Keratinocyte (primary cell): ENCODE measurements at regions not wholly inside any gene's neighbourhood (a gene's known extent, or its start where the extent isn't known, plus 50 kb on each side); places are given as distances from the start of the nearest gene placed in this dataset.
"Not testable (repeated sequence)": the region's sequence is repeated elsewhere in the genome, so short reads cannot be mapped to it uniquely, and the experiment has no call there.

Experiments used
- DNase-seq: peaks from one replicate; pipeline ENCODE4 v3.0.0-alpha.2; 2011; ENCODE audit warnings: low read depth, missing footprints, low spot score
- FAIRE-seq: peaks from 2 replicates; lab custom pipeline; 2011; peaks lifted over from hg19 to GRCh38; lab: Jason Lieb, UNC
- H2AFZ ChIP-seq: 2 replicates; pipeline ENCODE4 v1.6.0; 2012; ENCODE audit warnings: low read length, control low read depth, inconsistent platforms; ENCODE audit not compliant: control insufficient read depth
- H3K27ac ChIP-seq: 2 replicates; pipeline ENCODE4 v1.5.1; 2011; ENCODE audit warnings: low read length; ENCODE audit not compliant: control insufficient read depth, insufficient read depth
- H3K27me3 ChIP-seq: 3 replicates; pipeline ENCODE4 v1.6.0; 2011; ENCODE audit warnings: low read length; ENCODE audit not compliant: control insufficient read depth, insufficient read depth; ENCODE audit errors: extremely low read depth
- H3K36me3 ChIP-seq, 2 experiments: 2 replicates in 1 of 2; 3 replicates in 1 of 2; pipeline ENCODE4 v1.5.1; 2011; ENCODE audit warnings: low read length in 2 of 2, mild to moderate bottlenecking in 1 of 2; ENCODE audit not compliant: control insufficient read depth in 2 of 2, insufficient read depth in 2 of 2; ENCODE audit errors: extremely low read depth in 1 of 2
- H3K4me1 ChIP-seq: 3 replicates; pipeline ENCODE4 v1.5.1; 2011; ENCODE audit warnings: low read length; ENCODE audit not compliant: control insufficient read depth, insufficient read depth; ENCODE audit errors: extremely low read depth
- H3K4me2 ChIP-seq: 3 replicates; pipeline ENCODE4 v1.6.0; 2011; ENCODE audit warnings: low read depth, low read length; ENCODE audit not compliant: control insufficient read depth, insufficient read depth; ENCODE audit errors: extremely low read depth
- H3K4me3 ChIP-seq, 3 experiments: fragments of 200-600 bp in 1 of 3; sonication (generic) in 1 of 3; 2 replicates in 2 of 3; 3 replicates in 1 of 3; pipeline ENCODE4 v1.5.1; 2011 to 2016; ENCODE audit warnings: low read length in 3 of 3, mild to moderate bottlenecking in 3 of 3, control low read depth in 2 of 3, inconsistent platforms in 1 of 3, low read depth in 1 of 3, mixed read lengths in 1 of 3, mixed run types in 1 of 3, moderate library complexity in 1 of 3; ENCODE audit not compliant: control insufficient read depth in 2 of 3, insufficient read depth in 2 of 3; ENCODE audit errors: extremely low read depth in 1 of 3
- H3K79me2 ChIP-seq: 2 replicates; pipeline ENCODE4 v1.6.0; 2012; ENCODE audit warnings: low read length; ENCODE audit not compliant: control insufficient read depth, insufficient read depth
- H3K9ac ChIP-seq: 3 replicates; pipeline ENCODE4 v1.6.0; 2011; ENCODE audit warnings: low read length; ENCODE audit not compliant: control insufficient read depth, insufficient read depth; ENCODE audit errors: extremely low read depth
- H3K9me1 ChIP-seq: 3 replicates; pipeline ENCODE4 v1.6.0; 2011; ENCODE audit warnings: low read length; ENCODE audit not compliant: control insufficient read depth, insufficient read depth; ENCODE audit errors: extremely low read depth
- H3K9me3 ChIP-seq: 2 replicates; pipeline ENCODE4 v1.5.1; 2012; ENCODE audit warnings: low read depth, low read length; ENCODE audit not compliant: control insufficient read depth
- H4K20me1 ChIP-seq: 3 replicates; pipeline ENCODE4 v1.6.0; 2011; ENCODE audit warnings: low read length; ENCODE audit not compliant: control insufficient read depth, insufficient read depth; ENCODE audit errors: extremely low read depth
- dilution Hi-C: fragments of 300-500 bp; cut with MboI; formaldehyde crosslinking; loops from one replicate; pipeline ENCODE4 v1.7.0; 2020; ENCODE audit warnings: low sequenced_read_pairs; ENCODE audit not compliant: extremely low pct_ligation_motif_present
- TF ChIP-seq, protein P1 (sequence below), 3 experiments: IDR thresholded peaks in 1 of 3; conservative IDR thresholded peaks in 1 of 3; optimal IDR thresholded peaks in 1 of 3; 2 replicates in 2 of 3; 3 replicates in 1 of 3; pipeline versions ENCODE3 to v1.5.1; 2011; ENCODE audit warnings: low read length in 3 of 3, mild to moderate bottlenecking in 3 of 3, moderate library complexity in 2 of 3, control low read depth in 1 of 3, inconsistent platforms in 1 of 3; ENCODE audit not compliant: insufficient read depth in 2 of 3; ENCODE audit errors: extremely low read depth in 1 of 3

DNA sequence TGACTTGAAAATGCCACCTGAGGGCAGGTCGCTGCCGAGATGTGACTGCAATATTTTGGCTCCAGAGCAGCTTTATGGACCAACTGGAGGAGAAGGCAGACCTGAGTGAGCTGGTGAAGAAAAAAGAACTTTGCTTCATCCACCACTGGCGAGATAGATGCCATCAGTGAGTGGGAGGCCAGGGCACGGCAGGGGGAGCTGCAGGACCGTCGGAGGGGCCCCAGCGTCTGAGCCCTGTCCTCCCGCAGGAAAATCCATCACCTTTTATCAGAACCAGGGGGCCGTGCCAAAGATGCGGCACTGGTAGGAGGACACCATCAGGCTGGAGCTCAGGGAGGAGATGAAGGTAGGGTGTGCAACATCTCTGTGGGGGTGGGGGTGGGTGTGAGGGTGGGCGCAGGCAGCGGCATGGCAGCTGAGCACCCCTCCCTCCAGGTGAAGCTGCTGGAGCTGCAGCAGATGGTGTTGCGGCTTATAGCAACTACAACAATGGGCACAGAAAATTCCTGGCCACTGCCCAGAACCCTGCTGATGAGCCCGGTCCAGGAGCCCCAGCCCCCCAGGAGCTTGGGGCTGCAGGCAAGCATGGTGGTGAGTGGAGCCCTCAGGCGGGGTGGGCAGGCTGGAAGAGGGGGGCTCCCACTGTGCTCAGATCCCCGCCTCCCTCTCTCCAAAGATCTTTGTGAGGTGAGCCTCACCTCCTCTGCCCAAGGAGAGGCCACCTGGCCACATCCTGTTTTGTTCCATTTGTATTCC lies 102.4 kb upstream of the FAN1 start:
- H3K9me1 ChIP-seq, H3K36me3 ChIP-seq, H4K20me1 ChIP-seq, H3K9me3 ChIP-seq, H3K27me3 ChIP-seq, H2AFZ ChIP-seq, dilution Hi-C loops, H3K4me1 ChIP-seq, H3K27ac ChIP-seq, H3K9ac ChIP-seq, H3K4me2 ChIP-seq, FAIRE-seq, H3K4me3 ChIP-seq, H3K79me2 ChIP-seq, DNase-seq: not testable (repeated sequence)
- TF ChIP-seq, protein P1, sequence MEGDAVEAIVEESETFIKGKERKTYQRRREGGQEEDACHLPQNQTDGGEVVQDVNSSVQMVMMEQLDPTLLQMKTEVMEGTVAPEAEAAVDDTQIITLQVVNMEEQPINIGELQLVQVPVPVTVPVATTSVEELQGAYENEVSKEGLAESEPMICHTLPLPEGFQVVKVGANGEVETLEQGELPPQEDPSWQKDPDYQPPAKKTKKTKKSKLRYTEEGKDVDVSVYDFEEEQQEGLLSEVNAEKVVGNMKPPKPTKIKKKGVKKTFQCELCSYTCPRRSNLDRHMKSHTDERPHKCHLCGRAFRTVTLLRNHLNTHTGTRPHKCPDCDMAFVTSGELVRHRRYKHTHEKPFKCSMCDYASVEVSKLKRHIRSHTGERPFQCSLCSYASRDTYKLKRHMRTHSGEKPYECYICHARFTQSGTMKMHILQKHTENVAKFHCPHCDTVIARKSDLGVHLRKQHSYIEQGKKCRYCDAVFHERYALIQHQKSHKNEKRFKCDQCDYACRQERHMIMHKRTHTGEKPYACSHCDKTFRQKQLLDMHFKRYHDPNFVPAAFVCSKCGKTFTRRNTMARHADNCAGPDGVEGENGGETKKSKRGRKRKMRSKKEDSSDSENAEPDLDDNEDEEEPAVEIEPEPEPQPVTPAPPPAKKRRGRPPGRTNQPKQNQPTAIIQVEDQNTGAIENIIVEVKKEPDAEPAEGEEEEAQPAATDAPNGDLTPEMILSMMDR (optimal IDR thresholded peaks at IDR 0.05 in 1 of 3, IDR thresholded peaks at IDR 0.05 in 1 of 3, conservative IDR thresholded peaks at IDR 0.05 in 1 of 3; ENCODE audit: extremely low read depth in 1 of 3, insufficient read depth in 2 of 3, low read length in 3 of 3) = peak in 1 of 3 experiments; percentile 25

DNA sequence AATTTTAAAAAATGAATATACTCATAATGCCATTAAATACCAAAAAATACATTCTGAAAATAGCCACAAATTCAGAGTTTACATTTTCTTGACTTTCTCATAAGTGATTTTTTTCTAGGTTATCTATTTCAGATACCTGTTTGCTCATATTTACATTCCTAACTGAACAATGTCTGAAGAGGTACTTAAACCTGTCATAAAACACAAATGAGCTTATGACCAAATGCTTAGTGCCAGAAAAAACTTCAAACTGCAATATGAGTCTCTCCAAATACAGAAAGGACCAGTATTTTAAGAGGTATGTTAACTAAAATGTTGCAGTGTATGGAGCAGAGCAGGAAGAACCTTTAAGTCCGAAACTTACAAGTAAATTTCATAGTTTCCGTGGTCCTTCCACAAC lies 101.7 kb upstream of the FAN1 start:
- H3K9me1 ChIP-seq, H3K79me2 ChIP-seq, H3K9me3 ChIP-seq, H3K36me3 ChIP-seq, H3K9ac ChIP-seq, H4K20me1 ChIP-seq, H3K4me1 ChIP-seq, H3K4me3 ChIP-seq, FAIRE-seq, H3K27me3 ChIP-seq, H3K27ac ChIP-seq, dilution Hi-C loops, H2AFZ ChIP-seq, DNase-seq, H3K4me2 ChIP-seq: not testable (repeated sequence)

DNA sequence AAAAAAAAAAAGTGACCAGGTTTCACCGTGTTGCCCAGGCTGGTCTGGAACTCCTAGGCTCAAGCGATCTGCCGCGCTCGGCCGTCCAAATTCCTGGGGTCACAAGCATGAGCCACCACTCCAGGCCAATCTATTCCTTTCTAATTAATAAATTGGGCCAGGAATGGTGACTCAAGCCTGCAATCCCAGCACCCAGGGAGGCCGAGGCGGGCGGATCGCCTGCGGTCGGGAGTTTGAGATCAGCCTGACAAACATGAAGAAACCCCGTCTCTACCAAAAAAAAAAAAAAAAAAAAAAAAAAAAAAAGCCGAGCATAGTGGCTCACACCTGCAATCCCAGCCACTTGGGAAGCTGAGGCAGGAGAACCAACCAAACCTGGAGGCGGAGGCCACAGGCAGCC lies 100.0 kb upstream of the FAN1 start:
- not testable (repeated sequence) for FAIRE-seq, H3K4me3 ChIP-seq

More for the DNA sequence above, 100.0 kb upstream of the FAN1 start:
- H3K9me3 ChIP-seq, H3K4me2 ChIP-seq, H3K36me3 ChIP-seq, H3K9me1 ChIP-seq, H2AFZ ChIP-seq, H3K9ac ChIP-seq, H3K79me2 ChIP-seq, dilution Hi-C loops, H3K4me1 ChIP-seq, H3K27me3 ChIP-seq, H4K20me1 ChIP-seq, H3K27ac ChIP-seq, DNase-seq: not testable (repeated sequence)
